ENCODE measurements at regions not wholly inside any gene's neighbourhood (a gene's known extent, or its start where the extent isn't known, plus 50 kb on each side); places are given as distances from the start of the nearest gene placed in this dataset.

DNA sequence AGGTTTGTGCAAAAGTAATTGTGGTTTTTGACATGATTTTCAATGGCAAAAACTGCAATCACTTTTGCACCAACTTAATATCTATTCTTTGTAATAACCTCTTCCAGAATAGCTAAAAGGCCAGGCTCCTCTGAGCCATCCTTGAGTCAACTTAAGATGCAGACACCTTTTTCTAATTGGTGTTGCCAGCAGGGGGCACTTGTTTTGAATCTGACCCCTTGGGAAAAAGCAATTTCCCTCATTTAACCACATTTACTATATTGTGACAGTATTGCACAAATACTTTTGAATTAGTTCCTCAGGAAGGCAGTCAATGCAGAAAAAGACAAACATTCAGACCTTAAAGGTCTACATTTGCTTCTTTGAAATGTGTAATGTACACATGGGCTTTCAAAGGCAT, 78.6 kb upstream of the GALNT5 start:
- TF ChIP-seq, protein P1, sequence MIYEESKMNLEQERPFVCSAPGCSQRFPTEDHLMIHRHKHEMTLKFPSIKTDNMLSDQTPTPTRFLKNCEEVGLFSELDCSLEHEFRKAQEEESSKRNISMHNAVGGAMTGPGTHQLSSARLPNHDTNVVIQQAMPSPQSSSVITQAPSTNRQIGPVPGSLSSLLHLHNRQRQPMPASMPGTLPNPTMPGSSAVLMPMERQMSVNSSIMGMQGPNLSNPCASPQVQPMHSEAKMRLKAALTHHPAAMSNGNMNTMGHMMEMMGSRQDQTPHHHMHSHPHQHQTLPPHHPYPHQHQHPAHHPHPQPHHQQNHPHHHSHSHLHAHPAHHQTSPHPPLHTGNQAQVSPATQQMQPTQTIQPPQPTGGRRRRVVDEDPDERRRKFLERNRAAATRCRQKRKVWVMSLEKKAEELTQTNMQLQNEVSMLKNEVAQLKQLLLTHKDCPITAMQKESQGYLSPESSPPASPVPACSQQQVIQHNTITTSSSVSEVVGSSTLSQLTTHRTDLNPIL (CRISPR knock-in tag; IDR thresholded peaks at IDR 0.05; ENCODE audit: low read depth), result no peak
- TF ChIP-seq ARNTL (CRISPR knock-in tag; IDR thresholded peaks at IDR 0.05; ENCODE audit: borderline replicate concordance, low read depth), result no peak
- TF ChIP-seq ZFP30 (CRISPR knock-in tag; IDR thresholded peaks at IDR 0.05), result no peak
- TF ChIP-seq ZC3H10 (CRISPR knock-in tag; IDR thresholded peaks at IDR 0.05), result no peak
- TF ChIP-seq ZNF565 (CRISPR knock-in tag; conservative IDR thresholded peaks at IDR 0.05; ENCODE audit: low read depth), result no peak
- TF ChIP-seq, protein P2, sequence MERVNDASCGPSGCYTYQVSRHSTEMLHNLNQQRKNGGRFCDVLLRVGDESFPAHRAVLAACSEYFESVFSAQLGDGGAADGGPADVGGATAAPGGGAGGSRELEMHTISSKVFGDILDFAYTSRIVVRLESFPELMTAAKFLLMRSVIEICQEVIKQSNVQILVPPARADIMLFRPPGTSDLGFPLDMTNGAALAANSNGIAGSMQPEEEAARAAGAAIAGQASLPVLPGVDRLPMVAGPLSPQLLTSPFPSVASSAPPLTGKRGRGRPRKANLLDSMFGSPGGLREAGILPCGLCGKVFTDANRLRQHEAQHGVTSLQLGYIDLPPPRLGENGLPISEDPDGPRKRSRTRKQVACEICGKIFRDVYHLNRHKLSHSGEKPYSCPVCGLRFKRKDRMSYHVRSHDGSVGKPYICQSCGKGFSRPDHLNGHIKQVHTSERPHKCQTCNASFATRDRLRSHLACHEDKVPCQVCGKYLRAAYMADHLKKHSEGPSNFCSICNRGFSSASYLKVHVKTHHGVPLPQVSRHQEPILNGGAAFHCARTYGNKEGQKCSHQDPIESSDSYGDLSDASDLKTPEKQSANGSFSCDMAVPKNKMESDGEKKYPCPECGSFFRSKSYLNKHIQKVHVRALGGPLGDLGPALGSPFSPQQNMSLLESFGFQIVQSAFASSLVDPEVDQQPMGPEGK (CRISPR knock-in tag; IDR thresholded peaks at IDR 0.05; ENCODE audit: borderline replicate concordance), result no peak
- no peak for TF ChIP-seq ESRRG (CRISPR knock-in tag; IDR thresholded peaks at IDR 0.05)
- TF ChIP-seq RARB (CRISPR knock-in tag; IDR thresholded peaks at IDR 0.05), result no peak
- TF ChIP-seq GLIS3 (CRISPR knock-in tag; IDR thresholded peaks at IDR 0.05), result no peak
- TF ChIP-seq TCF4 (CRISPR knock-in tag; IDR thresholded peaks at IDR 0.05; ENCODE audit: borderline replicate concordance), result no peak
- TF ChIP-seq CSRNP3 (CRISPR knock-in tag; IDR thresholded peaks at IDR 0.05), result no peak
- TF ChIP-seq ISL1 (CRISPR knock-in tag; IDR thresholded peaks at IDR 0.05), result no peak
